Hindlimb muscle (tissue), 1 donor: ENCODE measurements at regions not wholly inside any gene's neighbourhood (a gene's known extent, or its start where the extent isn't known, plus 50 kb on each side); places are given as distances from the start of the nearest gene placed in this dataset.
"Not testable (repeated sequence)": the region's sequence is repeated elsewhere in the genome, so short reads cannot be mapped to it uniquely, and the experiment has no call there.

ENCODE experiments used
- DNase-seq: peaks from one replicate; pipeline ENCODE4 v3.0.0-alpha.2; 2013

GRCh38 chr17:53319947-53320346, 502.8 kb upstream of the KIF2B start:
- DNase-seq: no peak

- no peak for DNase-seq
Observed at GRCh38 chr17:53316988-53317387, 505.7 kb upstream of the KIF2B start.

GRCh38 chr17:53316073-53316472, 506.7 kb upstream of the KIF2B start:
- DNase-seq: no peak

GRCh38 chr17:53314521-53314920, 508.2 kb upstream of the KIF2B start:
- no peak for DNase-seq

- no peak for DNase-seq
Observed at GRCh38 chr17:53313746-53314145, 509.0 kb upstream of the KIF2B start.

GRCh38 chr17:53278466-53278865, 544.3 kb upstream of the KIF2B start:
- no peak for DNase-seq

- DNase-seq: no peak
Observed at GRCh38 chr17:53273126-53273525, 549.6 kb upstream of the KIF2B start.

GRCh38 chr17:53270936-53271335, 551.8 kb upstream of the KIF2B start:
- DNase-seq: peak; percentile 27

GRCh38 chr17:53264730-53265129, 558.0 kb upstream of the KIF2B start:
- no peak for DNase-seq

GRCh38 chr17:53253956-53254597, 568.6 kb upstream of the KIF2B start:
- no peak for DNase-seq

GRCh38 chr17:53249036-53249435, 573.7 kb upstream of the KIF2B start:
- DNase-seq: no peak

- DNase-seq: no peak
Observed at GRCh38 chr17:53234138-53234537, 588.6 kb upstream of the KIF2B start.

GRCh38 chr17:53227514-53227913, 595.2 kb upstream of the KIF2B start:
- no peak for DNase-seq

GRCh38 chr17:53227111-53227510, 595.6 kb upstream of the KIF2B start:
- no peak for DNase-seq

GRCh38 chr17:53219821-53220220, 602.9 kb upstream of the KIF2B start:
- DNase-seq: no peak

GRCh38 chr17:53218723-53219122, 604.0 kb upstream of the KIF2B start:
- no peak for DNase-seq

GRCh38 chr17:53217311-53217710, 605.4 kb upstream of the KIF2B start:
- DNase-seq: no peak

GRCh38 chr17:53208935-53209334, 613.8 kb upstream of the KIF2B start:
- not testable (repeated sequence) for DNase-seq

- no peak for DNase-seq
Observed at GRCh38 chr17:53193044-53193443, 629.7 kb upstream of the KIF2B start.

- DNase-seq: no peak
Observed at GRCh38 chr17:53191878-53192277, 630.8 kb upstream of the KIF2B start.

- DNase-seq: no peak
Observed at GRCh38 chr17:53186001-53186400, 636.7 kb upstream of the KIF2B start.

- DNase-seq: no peak
Observed at GRCh38 chr17:53176629-53177028, 646.1 kb upstream of the KIF2B start.

- DNase-seq: no peak
Observed at GRCh38 chr17:53168413-53168812, 654.3 kb upstream of the KIF2B start.

GRCh38 chr17:53166731-53167130, 656.0 kb upstream of the KIF2B start:
- DNase-seq: no peak

- no peak for DNase-seq
Observed at GRCh38 chr17:53150101-53150698, 672.5 kb upstream of the KIF2B start.
